ENCODE measurements at regions not wholly inside any gene's neighbourhood (a gene's known extent, or its start where the extent isn't known, plus 50 kb on each side); places are given as distances from the start of the nearest gene placed in this dataset.

- no peaks in the 10 kb centered on the region for H3K36me3 ChIP-seq (replicated peaks)
- in situ Hi-C loops (cut with MboI; ENCODE audit: low sequenced_read_pairs), result no loop called here
- no peaks in the 10 kb centered on the region for H3K27me3 ChIP-seq (ENCODE audit: low read depth)
- H3K4me3 ChIP-seq, result no peak overlapping the region
- no peaks in the 10 kb centered on the region for H3K9me3 ChIP-seq
- DNase-seq (ENCODE audit: low spot score in 2 of 2), result no peak
- no peaks in the 10 kb centered on the region for H3K4me1 ChIP-seq
Measured at GRCh38 chr4:45043911-45044310, 317.6 kb upstream of the GNPDA2 start.

GRCh38 chr4:45036677-45037076 is 310.3 kb upstream of the GNPDA2 start:
- no peak for DNase-seq (ENCODE audit: low spot score in 2 of 2)
- Histone ChIP-seq H3K9me3 (no peaks in the 10 kb centered on the region), H3K4me1 (no peaks in the 10 kb centered on the region), H3K4me3 (no peak overlapping the region), H3K27me3 (ENCODE audit: low read depth) (no peaks in the 10 kb centered on the region), H3K36me3 (replicated peaks) (no peaks in the 10 kb centered on the region)
- in situ Hi-C loops (cut with MboI; ENCODE audit: low sequenced_read_pairs), result no loop called here

- Histone ChIP-seq H3K27me3 (ENCODE audit: low read depth) (no peaks in the 10 kb centered on the region), H3K36me3 (replicated peaks) (no peaks in the 10 kb centered on the region), H3K4me1 (no peaks in the 10 kb centered on the region), H3K4me3 (no peak overlapping the region), H3K9me3 (no peaks in the 10 kb centered on the region)
- in situ Hi-C loops (cut with MboI; ENCODE audit: low sequenced_read_pairs), result no loop called here
- no peak for DNase-seq (ENCODE audit: low spot score in 2 of 2)
Measured at GRCh38 chr4:45033676-45034419, 307.5 kb upstream of the GNPDA2 start.

- Histone ChIP-seq H3K4me3 (no peak overlapping the region), H3K27me3 (ENCODE audit: low read depth) (no peaks in the 10 kb centered on the region), H3K9me3 (no peaks in the 10 kb centered on the region), H3K36me3 (replicated peaks) (no peaks in the 10 kb centered on the region), H3K4me1 (no peaks in the 10 kb centered on the region)
- DNase-seq (ENCODE audit: low spot score in 2 of 2), result no peak
- in situ Hi-C loops (cut with MboI; ENCODE audit: low sequenced_read_pairs), result no loop called here
Measured at GRCh38 chr4:45030059-45030458, 303.7 kb upstream of the GNPDA2 start.

- in situ Hi-C loops (cut with MboI; ENCODE audit: low sequenced_read_pairs), result no loop called here
- Histone ChIP-seq H3K36me3 (replicated peaks) (no peaks in the 10 kb centered on the region), H3K4me3 (no peak overlapping the region), H3K4me1 (no peaks in the 10 kb centered on the region), H3K9me3 (no peaks in the 10 kb centered on the region), H3K27me3 (ENCODE audit: low read depth) (no peaks in the 10 kb centered on the region)
- no peak for DNase-seq (ENCODE audit: low spot score in 2 of 2)
Measured at GRCh38 chr4:45007508-45007907, 281.2 kb upstream of the GNPDA2 start.

- no peak for DNase-seq (ENCODE audit: low spot score in 2 of 2)
- Histone ChIP-seq H3K4me1 (no peaks in the 10 kb centered on the region), H3K4me3 (no peak overlapping the region), H3K27me3 (ENCODE audit: low read depth) (no peaks in the 10 kb centered on the region), H3K36me3 (replicated peaks) (no peaks in the 10 kb centered on the region), H3K9me3 (no peaks in the 10 kb centered on the region)
- in situ Hi-C loops (cut with MboI; ENCODE audit: low sequenced_read_pairs), result no loop called here
Measured at GRCh38 chr4:45006078-45006477, 279.7 kb upstream of the GNPDA2 start.

GRCh38 chr4:45004847-45005565 is 278.6 kb upstream of the GNPDA2 start:
- Histone ChIP-seq H3K9me3 (no peaks in the 10 kb centered on the region), H3K4me1 (no peaks in the 10 kb centered on the region), H3K36me3 (replicated peaks) (no peaks in the 10 kb centered on the region), H3K4me3 (no peak overlapping the region), H3K27me3 (ENCODE audit: low read depth) (no peaks in the 10 kb centered on the region)
- in situ Hi-C loops (cut with MboI; ENCODE audit: low sequenced_read_pairs), result no loop called here
- no peak for DNase-seq (ENCODE audit: low spot score in 2 of 2)

GRCh38 chr4:45004326-45004725 is 278.0 kb upstream of the GNPDA2 start:
- no peaks in the 10 kb centered on the region for H3K36me3 ChIP-seq (replicated peaks)
- no peaks in the 10 kb centered on the region for H3K9me3 ChIP-seq
- H3K4me1 ChIP-seq, result no peaks in the 10 kb centered on the region
- in situ Hi-C loops (cut with MboI; ENCODE audit: low sequenced_read_pairs), result no loop called here
- DNase-seq (ENCODE audit: low spot score in 2 of 2), result no peak
- no peaks in the 10 kb centered on the region for H3K27me3 ChIP-seq (ENCODE audit: low read depth)
- H3K4me3 ChIP-seq, result no peak overlapping the region

- Histone ChIP-seq H3K4me3 (no peak overlapping the region), H3K36me3 (replicated peaks) (no peaks in the 10 kb centered on the region), H3K4me1 (no peaks in the 10 kb centered on the region), H3K27me3 (ENCODE audit: low read depth) (no peaks in the 10 kb centered on the region), H3K9me3 (no peaks in the 10 kb centered on the region)
- DNase-seq (ENCODE audit: low spot score in 2 of 2), result no peak
- in situ Hi-C loops (cut with MboI; ENCODE audit: low sequenced_read_pairs), result no loop called here
Measured at GRCh38 chr4:44996276-44996845, 270.0 kb upstream of the GNPDA2 start.

- H3K36me3 ChIP-seq (replicated peaks), result no peaks in the 10 kb centered on the region
- in situ Hi-C loops (cut with MboI; ENCODE audit: low sequenced_read_pairs), result no loop called here
Measured at GRCh38 chr4:44988011-44988410, 261.7 kb upstream of the GNPDA2 start.

GRCh38 chr4:44985938-44986337 is 259.6 kb upstream of the GNPDA2 start:
- DNase-seq (ENCODE audit: low spot score in 2 of 2), result no peak
- in situ Hi-C loops (cut with MboI; ENCODE audit: low sequenced_read_pairs), result no loop called here
- H3K4me1 ChIP-seq, result no peaks in the 10 kb centered on the region
- no peak overlapping the region for H3K4me3 ChIP-seq
- no peaks in the 10 kb centered on the region for H3K9me3 ChIP-seq
- H3K27me3 ChIP-seq (ENCODE audit: low read depth), result no peaks in the 10 kb centered on the region
- H3K36me3 ChIP-seq (replicated peaks), result no peaks in the 10 kb centered on the region

More at GRCh38 chr4:44988011-44988410, 261.7 kb upstream of the GNPDA2 start:
- no peaks in the 10 kb centered on the region for H3K4me1 ChIP-seq
- no peaks in the 10 kb centered on the region for H3K27me3 ChIP-seq (ENCODE audit: low read depth)
- no peaks in the 10 kb centered on the region for H3K9me3 ChIP-seq
- H3K4me3 ChIP-seq, result no peak overlapping the region
- no peak for DNase-seq (ENCODE audit: low spot score in 2 of 2)

- in situ Hi-C loops (cut with MboI; ENCODE audit: low sequenced_read_pairs), result no loop called here
- H3K4me1 ChIP-seq, result no peaks in the 10 kb centered on the region
Measured at GRCh38 chr4:44985152-44985551, 258.8 kb upstream of the GNPDA2 start.

GRCh38 chr4:44984083-44984482 is 257.7 kb upstream of the GNPDA2 start:
- in situ Hi-C loops (cut with MboI; ENCODE audit: low sequenced_read_pairs), result no loop called here
- no peaks in the 10 kb centered on the region for H3K27me3 ChIP-seq (ENCODE audit: low read depth)
- no peak for DNase-seq (ENCODE audit: low spot score in 2 of 2)

More at GRCh38 chr4:44985152-44985551, 258.8 kb upstream of the GNPDA2 start:
- no peak for DNase-seq (ENCODE audit: low spot score in 2 of 2)
- Histone ChIP-seq H3K36me3 (replicated peaks) (no peaks in the 10 kb centered on the region), H3K4me3 (no peak overlapping the region), H3K27me3 (ENCODE audit: low read depth) (no peaks in the 10 kb centered on the region), H3K9me3 (no peaks in the 10 kb centered on the region)

GRCh38 chr4:44983083-44983482 is 256.7 kb upstream of the GNPDA2 start:
- in situ Hi-C loops (cut with MboI; ENCODE audit: low sequenced_read_pairs), result no loop called here
- DNase-seq (ENCODE audit: low spot score in 2 of 2), result no peak
- no peaks in the 10 kb centered on the region for H3K27me3 ChIP-seq (ENCODE audit: low read depth)
- H3K36me3 ChIP-seq (replicated peaks), result no peaks in the 10 kb centered on the region
- H3K4me3 ChIP-seq, result no peak overlapping the region
- no peaks in the 10 kb centered on the region for H3K4me1 ChIP-seq
- no peaks in the 10 kb centered on the region for H3K9me3 ChIP-seq

More at GRCh38 chr4:44984083-44984482, 257.7 kb upstream of the GNPDA2 start:
- Histone ChIP-seq H3K4me1 (no peaks in the 10 kb centered on the region), H3K4me3 (no peak overlapping the region), H3K36me3 (replicated peaks) (no peaks in the 10 kb centered on the region), H3K9me3 (no peaks in the 10 kb centered on the region)

All from HAP-1 (cell line).